RWPE2 (cell line): ENCODE measurements at regions not wholly inside any gene's neighbourhood (a gene's known extent, or its start where the extent isn't known, plus 50 kb on each side); places are given as distances from the start of the nearest gene placed in this dataset.
A peak's percentile ranks its signal among the peaks of the same experiment; 100 is the strongest.

Experiments
- ATAC-seq: fragments of 200-7000 bp; cut with Tn5 transposase; 3 replicates; pipeline ENCODE4 v1.9.1; 2021; ENCODE audit warnings: low read depth
- DNase-seq: peaks from one replicate; pipeline ENCODE4 v3.0.0-alpha.2; 2020; ENCODE audit warnings: low spot score
- H3K27ac ChIP-seq: fragments of 450-650 bp; 2 replicates; pipeline ENCODE4 v1.5.1; 2017; ENCODE audit warnings: mild to moderate bottlenecking; ENCODE audit not compliant: poor library complexity, severe bottlenecking
- H3K27me3 ChIP-seq: fragments of 250-450 bp; sonication (Bioruptor Pico); 2 replicates; pipeline ENCODE4 v1.5.1; 2021; ENCODE audit warnings: mild to moderate bottlenecking, moderate library complexity; ENCODE audit not compliant: insufficient read depth, poor library complexity, severe bottlenecking
- H3K36me3 ChIP-seq: fragments of 250-450 bp; sonication (Bioruptor Pico); 2 replicates; pipeline ENCODE4 v1.5.1; 2020; ENCODE audit warnings: low read depth, mild to moderate bottlenecking, moderate library complexity
- H3K4me1 ChIP-seq: fragments of 250-450 bp; sonication (Bioruptor Pico); 2 replicates; pipeline ENCODE4 v1.5.1; 2021; ENCODE audit warnings: mild to moderate bottlenecking, moderate library complexity; ENCODE audit not compliant: insufficient read depth, poor library complexity, severe bottlenecking
- H3K4me3 ChIP-seq: fragments of 250-450 bp; sonication (Bioruptor Pico); 2 replicates; pipeline ENCODE4 v1.5.1; 2021; ENCODE audit warnings: mild to moderate bottlenecking, moderate library complexity; ENCODE audit not compliant: severe bottlenecking
- H3K9me3 ChIP-seq: fragments of 250-450 bp; sonication (Bioruptor Pico); 2 replicates; pipeline ENCODE4 v1.5.1; 2021; ENCODE audit warnings: mild to moderate bottlenecking, moderate library complexity; ENCODE audit not compliant: severe bottlenecking
- TF ChIP-seq, protein P1 (sequence below): fragments of 450-650 bp; IDR thresholded peaks from one replicate; pipeline ENCODE4 v1.5.1; 2017; ENCODE audit warnings: mild to moderate bottlenecking, moderate library complexity; ENCODE audit not compliant: poor library complexity, severe bottlenecking

DNA sequence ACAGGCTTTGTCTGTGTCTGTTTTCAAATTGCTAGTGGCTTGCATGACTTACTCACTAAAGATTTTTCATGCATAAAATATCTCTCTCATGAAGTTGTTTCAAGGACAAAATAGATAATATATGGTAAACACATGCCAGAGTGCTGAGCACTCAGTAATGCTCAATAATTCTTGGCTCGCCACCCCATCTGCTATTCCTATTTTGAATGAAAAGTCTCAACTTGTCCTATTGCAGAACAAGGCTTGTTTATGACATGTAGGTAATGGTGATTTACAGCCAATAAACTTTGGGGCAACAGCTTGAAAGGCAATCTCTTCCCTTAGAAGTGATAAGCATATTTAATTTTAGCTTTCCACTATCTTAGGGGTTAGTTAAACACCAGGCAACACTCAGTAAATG lies 789.0 kb upstream of the ROBO1 start:
- DNase-seq (no peak), ATAC-seq (peak; percentile 80)
- no peaks in the 10 kb centered on the region for H3K9me3 ChIP-seq
- H3K27ac ChIP-seq: peak overlapping the region; percentile 10
- H3K27me3 ChIP-seq: no peaks in the 10 kb centered on the region
- no peak overlapping the region for H3K4me3 ChIP-seq
- TF ChIP-seq, protein P1, sequence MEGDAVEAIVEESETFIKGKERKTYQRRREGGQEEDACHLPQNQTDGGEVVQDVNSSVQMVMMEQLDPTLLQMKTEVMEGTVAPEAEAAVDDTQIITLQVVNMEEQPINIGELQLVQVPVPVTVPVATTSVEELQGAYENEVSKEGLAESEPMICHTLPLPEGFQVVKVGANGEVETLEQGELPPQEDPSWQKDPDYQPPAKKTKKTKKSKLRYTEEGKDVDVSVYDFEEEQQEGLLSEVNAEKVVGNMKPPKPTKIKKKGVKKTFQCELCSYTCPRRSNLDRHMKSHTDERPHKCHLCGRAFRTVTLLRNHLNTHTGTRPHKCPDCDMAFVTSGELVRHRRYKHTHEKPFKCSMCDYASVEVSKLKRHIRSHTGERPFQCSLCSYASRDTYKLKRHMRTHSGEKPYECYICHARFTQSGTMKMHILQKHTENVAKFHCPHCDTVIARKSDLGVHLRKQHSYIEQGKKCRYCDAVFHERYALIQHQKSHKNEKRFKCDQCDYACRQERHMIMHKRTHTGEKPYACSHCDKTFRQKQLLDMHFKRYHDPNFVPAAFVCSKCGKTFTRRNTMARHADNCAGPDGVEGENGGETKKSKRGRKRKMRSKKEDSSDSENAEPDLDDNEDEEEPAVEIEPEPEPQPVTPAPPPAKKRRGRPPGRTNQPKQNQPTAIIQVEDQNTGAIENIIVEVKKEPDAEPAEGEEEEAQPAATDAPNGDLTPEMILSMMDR: no peak
- H3K4me1 ChIP-seq: peaks cover 26% of the 10 kb centered on the region
- no peaks in the 10 kb centered on the region for H3K36me3 ChIP-seq

DNA sequence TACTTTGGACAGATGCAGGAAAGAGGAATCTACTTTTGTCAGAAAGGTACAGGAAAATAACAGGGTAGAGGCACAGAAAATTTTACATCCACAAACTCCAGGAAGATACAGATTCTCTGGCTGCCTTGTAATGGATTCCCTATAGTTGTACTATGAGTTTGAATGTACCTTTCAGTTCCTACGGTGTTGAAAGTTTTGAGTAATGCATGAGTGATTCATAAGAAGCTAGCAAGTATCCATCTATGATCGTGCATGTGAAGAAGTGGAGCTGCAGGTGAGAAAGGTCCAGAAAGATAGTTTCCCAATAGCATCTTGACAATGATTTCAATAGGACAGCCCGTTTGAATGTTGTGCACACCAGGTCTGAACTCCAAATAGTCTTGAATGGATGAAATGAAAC lies 786.5 kb upstream of the ROBO1 start:
- DNase-seq (no peak), ATAC-seq (peak; percentile 50; the same call in 2 of the 3 replicates)
- H3K9me3 ChIP-seq: no peaks in the 10 kb centered on the region
- TF ChIP-seq, protein P1: no peak
- H3K4me3 ChIP-seq: no peak overlapping the region
- H3K27me3 ChIP-seq: no peaks in the 10 kb centered on the region
- H3K27ac ChIP-seq: no peak overlapping the region
- no peaks in the 10 kb centered on the region for H3K36me3 ChIP-seq
- H3K4me1 ChIP-seq: peaks cover 28% of the 10 kb centered on the region

DNA sequence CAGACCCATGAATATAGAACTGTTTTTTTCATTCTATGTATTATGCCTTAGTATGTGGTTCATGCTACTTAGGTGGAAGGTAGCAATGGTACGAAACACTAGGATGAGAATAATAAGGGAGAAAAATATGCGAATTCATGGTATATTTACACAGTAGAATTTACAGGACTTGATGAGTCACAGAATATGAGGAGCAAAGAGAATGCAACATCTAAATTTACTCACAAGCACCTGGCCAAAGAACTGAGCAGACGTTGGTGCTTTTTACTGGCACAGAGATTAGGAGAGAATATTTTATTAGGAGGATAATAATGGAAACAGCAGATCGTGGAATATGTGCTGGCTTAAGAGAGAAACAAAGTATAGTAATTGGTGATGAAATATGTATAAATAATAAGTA lies 785.4 kb upstream of the ROBO1 start:
- TF ChIP-seq, protein P1: no peak
- DNase-seq (no peak), ATAC-seq (peak; percentile 77)
- H3K27me3 ChIP-seq: no peaks in the 10 kb centered on the region
- peaks cover 30% of the 10 kb centered on the region for H3K4me1 ChIP-seq
- H3K9me3 ChIP-seq: no peaks in the 10 kb centered on the region
- H3K4me3 ChIP-seq: no peak overlapping the region
- H3K27ac ChIP-seq: no peak overlapping the region
- H3K36me3 ChIP-seq: no peaks in the 10 kb centered on the region

DNA sequence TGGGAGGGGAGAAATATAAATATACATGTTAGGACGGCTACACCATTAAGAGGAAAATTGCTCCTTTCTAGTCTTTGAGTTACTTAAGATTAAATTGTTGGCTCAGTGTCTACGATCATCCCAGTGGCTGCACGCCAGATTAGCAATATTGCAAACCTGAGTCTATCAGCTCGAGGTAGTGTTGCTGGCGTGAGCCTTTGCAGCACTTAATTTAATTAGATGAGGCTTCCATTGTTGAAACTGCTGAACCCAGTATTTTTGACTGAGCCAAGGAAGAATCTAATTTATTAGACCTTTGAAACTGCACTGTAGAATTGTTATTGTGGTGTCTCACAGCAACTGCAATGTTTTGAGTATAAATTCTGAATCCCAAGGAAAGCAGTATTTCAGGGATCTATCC lies 782.4 kb upstream of the ROBO1 start:
- no peaks in the 10 kb centered on the region for H3K36me3 ChIP-seq
- no peak overlapping the region for H3K4me3 ChIP-seq
- DNase-seq: no peak
- TF ChIP-seq, protein P1: no peak
- peaks cover 18% of the 10 kb centered on the region for H3K4me1 ChIP-seq
- no peak overlapping the region for H3K27ac ChIP-seq
- no peaks in the 10 kb centered on the region for H3K27me3 ChIP-seq
- ATAC-seq: no peak
- H3K9me3 ChIP-seq: no peaks in the 10 kb centered on the region

DNA sequence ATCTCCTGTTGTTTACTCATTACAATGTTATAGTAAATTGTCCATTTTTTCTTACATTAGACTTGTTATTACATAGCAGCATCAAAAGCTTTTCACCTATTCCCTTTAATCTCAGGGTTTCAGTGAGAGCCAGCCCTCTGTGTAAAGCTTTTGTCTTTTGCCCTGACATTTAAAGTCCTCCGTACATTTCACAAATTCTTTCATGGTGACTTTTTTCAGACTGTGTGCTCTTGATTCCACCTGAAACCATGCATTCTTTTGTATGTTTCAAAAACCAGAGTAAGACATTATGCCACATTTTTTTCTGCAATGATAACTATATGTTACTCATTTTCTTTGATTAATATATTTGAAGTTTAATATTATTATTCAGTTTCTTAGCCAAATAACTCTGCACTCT lies 781.4 kb upstream of the ROBO1 start:
- no peak overlapping the region for H3K27ac ChIP-seq
- peaks cover 18% of the 10 kb centered on the region for H3K4me1 ChIP-seq
- H3K36me3 ChIP-seq: no peaks in the 10 kb centered on the region
- no peaks in the 10 kb centered on the region for H3K27me3 ChIP-seq
- no peak overlapping the region for H3K4me3 ChIP-seq
- TF ChIP-seq, protein P1: no peak
- ATAC-seq: peak; percentile 50; the same call in 2 of the 3 replicates
- no peak for DNase-seq
- no peaks in the 10 kb centered on the region for H3K9me3 ChIP-seq
